CD4-positive, alpha-beta T cell treated with Interleukin-6 for 4 hours (primary cell): ENCODE measurements at regions not wholly inside any gene's neighbourhood (a gene's known extent, or its start where the extent isn't known, plus 50 kb on each side); places are given as distances from the start of the nearest gene placed in this dataset.

Experiments
- DNase-seq: peaks from one replicate; pipeline ENCODE4 v3.0.0-alpha.2; 2020; ENCODE audit warnings: mixed read lengths

- no peak for DNase-seq
Measured at GRCh38 chr18:53800171-53800570, 424.3 kb downstream of the MBD2 start.

GRCh38 chr18:53799134-53799533 lies 425.3 kb downstream of the MBD2 start:
- no peak for DNase-seq

- DNase-seq, result no peak
Measured at GRCh38 chr18:53798516-53798915, 426.0 kb downstream of the MBD2 start.

- no peak for DNase-seq
Measured at GRCh38 chr18:53797998-53798495, 426.4 kb downstream of the MBD2 start.

GRCh38 chr18:53796040-53796729 lies 428.3 kb downstream of the MBD2 start:
- DNase-seq, result no peak

- DNase-seq, result no peak
Measured at GRCh38 chr18:53795610-53796009, 428.9 kb downstream of the MBD2 start.

- DNase-seq, result no peak
Measured at GRCh38 chr18:53795061-53795460, 429.4 kb downstream of the MBD2 start.

- DNase-seq, result no peak
Measured at GRCh38 chr18:53792762-53793161, 431.7 kb downstream of the MBD2 start.

GRCh38 chr18:53790786-53791185 lies 433.7 kb downstream of the MBD2 start:
- no peak for DNase-seq

GRCh38 chr18:53789376-53790247 lies 434.9 kb downstream of the MBD2 start:
- no peak for DNase-seq

GRCh38 chr18:53785811-53786210 lies 438.7 kb downstream of the MBD2 start:
- DNase-seq, result no peak

GRCh38 chr18:53784253-53784652 lies 440.2 kb downstream of the MBD2 start:
- DNase-seq, result no peak

GRCh38 chr18:53780666-53781065 lies 443.8 kb downstream of the MBD2 start:
- no peak for DNase-seq

GRCh38 chr18:53772293-53772692 lies 452.2 kb downstream of the MBD2 start:
- DNase-seq, result no peak

- no peak for DNase-seq
Measured at GRCh38 chr18:53771664-53772063, 452.8 kb downstream of the MBD2 start.

GRCh38 chr18:53765211-53765610 lies 459.3 kb downstream of the MBD2 start:
- DNase-seq, result no peak

- no peak for DNase-seq
Measured at GRCh38 chr18:53764086-53764485, 460.4 kb downstream of the MBD2 start.

- DNase-seq, result no peak
Measured at GRCh38 chr18:53757328-53757727, 467.1 kb downstream of the MBD2 start.

GRCh38 chr18:53756610-53756972 lies 467.9 kb downstream of the MBD2 start:
- DNase-seq, result no peak

GRCh38 chr18:53755914-53756609 lies 468.4 kb downstream of the MBD2 start:
- DNase-seq, result no peak

GRCh38 chr18:53754154-53754553 lies 470.3 kb downstream of the MBD2 start:
- DNase-seq, result no peak

- no peak for DNase-seq
Measured at GRCh38 chr18:53753601-53754000, 470.9 kb downstream of the MBD2 start.

GRCh38 chr18:53752781-53753367 lies 471.6 kb downstream of the MBD2 start:
- DNase-seq, result no peak
